ENCODE measurements at regions not wholly inside any gene's neighbourhood (a gene's known extent, or its start where the extent isn't known, plus 50 kb on each side); places are given as distances from the start of the nearest gene placed in this dataset.

GRCh38 chr3:24899373-24899772, 404.7 kb upstream of the THRB start:
- TF ChIP-seq, protein P1, sequence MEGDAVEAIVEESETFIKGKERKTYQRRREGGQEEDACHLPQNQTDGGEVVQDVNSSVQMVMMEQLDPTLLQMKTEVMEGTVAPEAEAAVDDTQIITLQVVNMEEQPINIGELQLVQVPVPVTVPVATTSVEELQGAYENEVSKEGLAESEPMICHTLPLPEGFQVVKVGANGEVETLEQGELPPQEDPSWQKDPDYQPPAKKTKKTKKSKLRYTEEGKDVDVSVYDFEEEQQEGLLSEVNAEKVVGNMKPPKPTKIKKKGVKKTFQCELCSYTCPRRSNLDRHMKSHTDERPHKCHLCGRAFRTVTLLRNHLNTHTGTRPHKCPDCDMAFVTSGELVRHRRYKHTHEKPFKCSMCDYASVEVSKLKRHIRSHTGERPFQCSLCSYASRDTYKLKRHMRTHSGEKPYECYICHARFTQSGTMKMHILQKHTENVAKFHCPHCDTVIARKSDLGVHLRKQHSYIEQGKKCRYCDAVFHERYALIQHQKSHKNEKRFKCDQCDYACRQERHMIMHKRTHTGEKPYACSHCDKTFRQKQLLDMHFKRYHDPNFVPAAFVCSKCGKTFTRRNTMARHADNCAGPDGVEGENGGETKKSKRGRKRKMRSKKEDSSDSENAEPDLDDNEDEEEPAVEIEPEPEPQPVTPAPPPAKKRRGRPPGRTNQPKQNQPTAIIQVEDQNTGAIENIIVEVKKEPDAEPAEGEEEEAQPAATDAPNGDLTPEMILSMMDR (IDR thresholded peaks at IDR 0.05) = no peak
- TF ChIP-seq, protein P2, sequence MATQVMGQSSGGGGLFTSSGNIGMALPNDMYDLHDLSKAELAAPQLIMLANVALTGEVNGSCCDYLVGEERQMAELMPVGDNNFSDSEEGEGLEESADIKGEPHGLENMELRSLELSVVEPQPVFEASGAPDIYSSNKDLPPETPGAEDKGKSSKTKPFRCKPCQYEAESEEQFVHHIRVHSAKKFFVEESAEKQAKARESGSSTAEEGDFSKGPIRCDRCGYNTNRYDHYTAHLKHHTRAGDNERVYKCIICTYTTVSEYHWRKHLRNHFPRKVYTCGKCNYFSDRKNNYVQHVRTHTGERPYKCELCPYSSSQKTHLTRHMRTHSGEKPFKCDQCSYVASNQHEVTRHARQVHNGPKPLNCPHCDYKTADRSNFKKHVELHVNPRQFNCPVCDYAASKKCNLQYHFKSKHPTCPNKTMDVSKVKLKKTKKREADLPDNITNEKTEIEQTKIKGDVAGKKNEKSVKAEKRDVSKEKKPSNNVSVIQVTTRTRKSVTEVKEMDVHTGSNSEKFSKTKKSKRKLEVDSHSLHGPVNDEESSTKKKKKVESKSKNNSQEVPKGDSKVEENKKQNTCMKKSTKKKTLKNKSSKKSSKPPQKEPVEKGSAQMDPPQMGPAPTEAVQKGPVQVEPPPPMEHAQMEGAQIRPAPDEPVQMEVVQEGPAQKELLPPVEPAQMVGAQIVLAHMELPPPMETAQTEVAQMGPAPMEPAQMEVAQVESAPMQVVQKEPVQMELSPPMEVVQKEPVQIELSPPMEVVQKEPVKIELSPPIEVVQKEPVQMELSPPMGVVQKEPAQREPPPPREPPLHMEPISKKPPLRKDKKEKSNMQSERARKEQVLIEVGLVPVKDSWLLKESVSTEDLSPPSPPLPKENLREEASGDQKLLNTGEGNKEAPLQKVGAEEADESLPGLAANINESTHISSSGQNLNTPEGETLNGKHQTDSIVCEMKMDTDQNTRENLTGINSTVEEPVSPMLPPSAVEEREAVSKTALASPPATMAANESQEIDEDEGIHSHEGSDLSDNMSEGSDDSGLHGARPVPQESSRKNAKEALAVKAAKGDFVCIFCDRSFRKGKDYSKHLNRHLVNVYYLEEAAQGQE (IDR thresholded peaks at IDR 0.05; ENCODE audit: insufficient read depth in 1 of 2, low read depth in 2 of 2, low read length in 1 of 2) = no peak
- TF ChIP-seq POLR2AphosphoS5 (IDR thresholded peaks at IDR 0.05; ENCODE audit: low read depth, low read length) = no peak
